IMR-90 (cell line): ENCODE measurements at regions not wholly inside any gene's neighbourhood (a gene's known extent, or its start where the extent isn't known, plus 50 kb on each side); places are given as distances from the start of the nearest gene placed in this dataset.

Experiments used
- ATAC-seq: fragments of 200-7000 bp; cut with Tn5 transposase; 2 replicates; pipeline ENCODE4 v1.9.1; 2020; ENCODE audit warnings: low read depth, mild to moderate bottlenecking, moderate library complexity
- BruUV-seq: library from RNA; stranded (reverse); fragments of 400-500 nt; replicated peaks from 2 replicates; lab custom pipeline; 2021; lab: Mats Ljungman, UMichigan
- CTCF ChIA-PET: fragments of 300-600 bp; formaldehyde crosslinking; extraction: SDS; loops from one replicate; lab custom pipeline; 2021; ENCODE audit warnings: antibody characterized with exemption; lab: Yijun Ruan, JAX
- POLR2A ChIA-PET: fragments of 300-600 bp; sonication (Branson Sonifier 250); formaldehyde crosslinking; loops from one replicate; lab custom pipeline; 2022; ENCODE audit warnings: antibody characterized with exemption; ENCODE audit not compliant: unreplicated experiment; lab: Charles Lee
- DNase-seq: peaks from one replicate; pipeline ENCODE4 v3.0.0; 2013
- H2AFZ ChIP-seq: replicated peaks from 2 replicates; pipeline ENCODE3; 2013; ENCODE audit warnings: low read length, mild to moderate bottlenecking; ENCODE audit not compliant: poor library complexity
- H2AK5ac ChIP-seq: 2 replicates; pipeline ENCODE4 v1.6.1; 2013; ENCODE audit warnings: low read depth, low read length, inconsistent platforms
- H2AK9ac ChIP-seq: replicated peaks from 2 replicates; pipeline ENCODE3; 2013; ENCODE audit warnings: mild to moderate bottlenecking, low read depth, low read length, moderate library complexity; ENCODE audit not compliant: poor library complexity
- H2BK120ac ChIP-seq: 2 replicates; pipeline ENCODE4 v1.6.1; 2013; ENCODE audit warnings: low read depth, low read length, inconsistent platforms
- H2BK15ac ChIP-seq: 3 replicates; pipeline ENCODE4 v1.6.1; 2013; ENCODE audit warnings: low read depth, low read length, inconsistent platforms
- H2BK20ac ChIP-seq: 2 replicates; pipeline ENCODE4 v1.6.1; 2013; ENCODE audit warnings: low read depth, mild to moderate bottlenecking, inconsistent platforms, low read length, moderate library complexity
- H2BK5ac ChIP-seq: 2 replicates; pipeline ENCODE4 v1.6.1; 2013; ENCODE audit warnings: mild to moderate bottlenecking, low read depth, low read length, inconsistent platforms; ENCODE audit not compliant: poor library complexity, severe bottlenecking
- H3K14ac ChIP-seq: replicated peaks from 2 replicates; pipeline ENCODE4 v1.6.1; 2013; ENCODE audit warnings: low read depth, low read length, inconsistent platforms
- H3K18ac ChIP-seq: 2 replicates; pipeline ENCODE4 v1.6.1; 2013; ENCODE audit warnings: low read depth, low read length, control low read depth
- H3K23ac ChIP-seq: 2 replicates; pipeline ENCODE4 v1.6.1; 2013; ENCODE audit warnings: low read depth, low read length, inconsistent platforms
- H3K27ac ChIP-seq: 2 replicates; pipeline ENCODE4 v1.5.1; 2013; ENCODE audit warnings: mild to moderate bottlenecking, control low read depth, low read length; ENCODE audit not compliant: insufficient read depth
- H3K27me3 ChIP-seq: 2 replicates; pipeline ENCODE4 v1.6.1; 2013; ENCODE audit warnings: low read length; ENCODE audit not compliant: control insufficient read depth, insufficient read depth
- H3K36me3 ChIP-seq: 2 replicates; pipeline ENCODE4 v1.6.1; 2013; ENCODE audit warnings: low read length, mixed read lengths; ENCODE audit not compliant: control insufficient read depth, insufficient read depth
- H3K4ac ChIP-seq: 2 replicates; pipeline ENCODE4 v1.6.1; 2013; ENCODE audit warnings: low read depth, low read length, inconsistent platforms
- H3K4me1 ChIP-seq: 2 replicates; pipeline ENCODE4 v1.6.1; 2013; ENCODE audit warnings: low read length, mixed read lengths; ENCODE audit not compliant: control insufficient read depth, insufficient read depth
- H3K4me2 ChIP-seq: 2 replicates; pipeline ENCODE4 v1.6.1; 2013; ENCODE audit warnings: low read depth, mild to moderate bottlenecking, control low read depth, low read length, moderate library complexity
- H3K4me3 ChIP-seq: 2 replicates; pipeline ENCODE4 v1.5.1; 2013; ENCODE audit warnings: low read depth, mild to moderate bottlenecking, control low read depth, low read length, moderate library complexity; ENCODE audit not compliant: insufficient read depth
- H3K56ac ChIP-seq: 2 replicates; pipeline ENCODE4 v1.6.1; 2013; ENCODE audit warnings: low read length, inconsistent platforms; ENCODE audit not compliant: insufficient read depth; ENCODE audit errors: extremely low read depth
- H3K79me1 ChIP-seq, 2 experiments: 2 replicates each; pipeline ENCODE4 v1.6.1; 2013; ENCODE audit warnings: low read length in 2 of 2, inconsistent platforms in 1 of 2, low read depth in 1 of 2
- H3K9ac ChIP-seq: 2 replicates; pipeline ENCODE4 v1.6.1; 2013; ENCODE audit warnings: low read depth, low read length, control low read depth
- H3K9me1 ChIP-seq: 2 replicates; pipeline ENCODE4 v1.6.1; 2013; ENCODE audit warnings: low read length, inconsistent platforms; ENCODE audit not compliant: insufficient read depth
- H3K9me3 ChIP-seq: 2 replicates; pipeline ENCODE4 v1.6.1; 2013; ENCODE audit warnings: low read length; ENCODE audit not compliant: control insufficient read depth, insufficient read depth
- H4K20me1 ChIP-seq: 2 replicates; pipeline ENCODE4 v1.6.1; 2013; ENCODE audit warnings: low read length, inconsistent platforms; ENCODE audit not compliant: insufficient read depth
- H4K5ac ChIP-seq: 2 replicates; pipeline ENCODE4 v1.6.1; 2013; ENCODE audit warnings: mild to moderate bottlenecking, low read depth, low read length, control low read depth
- H4K8ac ChIP-seq, 2 experiments: 2 replicates each; pipeline ENCODE4 v1.6.1; 2013; ENCODE audit warnings: low read depth in 2 of 2, low read length in 2 of 2, control low read depth in 1 of 2, inconsistent platforms in 1 of 2
- H4K91ac ChIP-seq: 2 replicates; pipeline ENCODE4 v1.6.1; 2013; ENCODE audit warnings: low read depth, low read length, inconsistent platforms; ENCODE audit not compliant: insufficient read depth
- BHLHE40 ChIP-seq: fragments of 150-350 bp; IDR thresholded peaks from 2 replicates; pipeline ENCODE4 v1.6.1; 2016; ENCODE audit warnings: mild to moderate bottlenecking, low read depth, low read length
- RAD21 ChIP-seq: IDR thresholded peaks from 2 replicates; pipeline ENCODE4 v1.6.1; 2012; ENCODE audit warnings: low read length, improper control_type of control experiment
- RCOR1 ChIP-seq: IDR thresholded peaks from 2 replicates; pipeline ENCODE4 v1.6.1; 2012; ENCODE audit warnings: mild to moderate bottlenecking, low read length, improper control_type of control experiment; ENCODE audit not compliant: insufficient replicate concordance
- SMC3 ChIP-seq: fragments of 150-350 bp; IDR thresholded peaks from 2 replicates; pipeline ENCODE4 v1.6.1; 2016; ENCODE audit warnings: low read depth, mild to moderate bottlenecking, antibody characterized with exemption, low read length, moderate library complexity
- WGBS, 2 experiments: methylation state at CpG; one replicate each; pipeline versions ENCODE4 v1.1.5 to v1.1.7; 2013; ENCODE audit warnings: missing lambda C conversion rate in 2 of 2; ENCODE audit not compliant: insufficient read length in 1 of 2; ENCODE audit errors: extremely low coverage in 2 of 2; 5-methylcytosine and 5-hydroxymethylcytosine counted together
- dilution Hi-C: fragments of 300-500 bp; cut with HindIII; formaldehyde crosslinking; loops from one replicate; pipeline ENCODE4 v1.14.3; 2018; ENCODE audit warnings: low sequenced_read_pairs; ENCODE audit not compliant: unreplicated experiment
- in situ Hi-C: fragments of 300-500 bp; cut with MboI; formaldehyde crosslinking; loops from 3 replicates; pipeline ENCODE4 v1.14.3; 2019; ENCODE audit warnings: low sequenced_read_pairs, inconsistent platforms, mixed read lengths
- intact Hi-C: fragments of 100-400 bp; cut with micrococcal nuclease; formaldehyde crosslinking; loops from 2 replicates; pipeline ENCODE4 v1.10.0; 2022
- TF ChIP-seq, protein P1 (sequence below): conservative IDR thresholded peaks from 2 replicates; pipeline ENCODE4 v1.5.1; 2012; ENCODE audit warnings: mild to moderate bottlenecking, low read depth, low read length, improper control_type of control experiment
- TF ChIP-seq, protein P2 (sequence below): fragments of 150-350 bp; IDR thresholded peaks from 2 replicates; pipeline ENCODE4 v1.6.1; 2016; ENCODE audit warnings: low read depth, mild to moderate bottlenecking, low read length, moderate library complexity, borderline replicate concordance

DNA sequence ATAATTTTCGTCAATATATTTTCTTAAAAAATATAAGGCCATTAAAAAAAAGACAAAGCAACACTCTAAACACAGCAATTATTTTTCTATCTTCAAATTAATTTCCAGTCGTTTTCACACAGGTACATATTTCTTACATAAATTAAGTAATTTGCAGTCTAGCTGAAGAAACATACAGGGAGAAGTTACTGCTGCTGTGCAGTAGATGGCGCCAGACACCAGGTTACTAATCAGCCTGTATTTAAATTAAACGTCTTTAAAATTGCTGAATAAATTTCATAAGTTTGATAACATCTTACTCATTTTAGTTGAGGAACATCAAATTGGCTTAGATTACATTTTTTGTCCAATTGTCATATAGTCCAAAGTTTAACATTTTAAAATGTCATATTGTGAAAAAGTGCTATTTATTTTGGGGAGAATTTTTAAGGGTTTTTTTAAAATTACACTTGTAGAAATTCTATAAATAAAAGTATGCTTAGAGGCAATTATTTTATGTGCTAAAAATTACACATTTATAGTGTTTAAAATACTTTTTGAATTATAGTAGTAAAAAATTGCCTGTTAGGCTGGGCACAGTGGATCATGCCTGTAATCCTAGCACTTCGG lies 88.4 kb downstream of the PMAIP1 start:
- no peak overlapping the region for H4K5ac ChIP-seq
- H3K9me1 ChIP-seq: no peaks in the 10 kb centered on the region; the same call in 1 of the 2 replicates
- no peak overlapping the region for H3K4me2 ChIP-seq
- H4K91ac ChIP-seq: no peak overlapping the region
- peak; percentile 77 for ATAC-seq
- CTCF ChIA-PET: interaction anchor here (0.5 to 2.7 kb wide), 11 partner anchors 15 to 1514 kb away, joined by 3 to 17 read pairs (median 3); no protein-coding TSS in a partner anchor
- no peak overlapping the region; the same call in 1 of the 2 replicates for H3K56ac ChIP-seq
- H3K4me3 ChIP-seq: no peak overlapping the region
- TF ChIP-seq RCOR1: no peak
- TF ChIP-seq RAD21: peak; percentile 96
- TF ChIP-seq BHLHE40: no peak
- TF ChIP-seq, protein P1, sequence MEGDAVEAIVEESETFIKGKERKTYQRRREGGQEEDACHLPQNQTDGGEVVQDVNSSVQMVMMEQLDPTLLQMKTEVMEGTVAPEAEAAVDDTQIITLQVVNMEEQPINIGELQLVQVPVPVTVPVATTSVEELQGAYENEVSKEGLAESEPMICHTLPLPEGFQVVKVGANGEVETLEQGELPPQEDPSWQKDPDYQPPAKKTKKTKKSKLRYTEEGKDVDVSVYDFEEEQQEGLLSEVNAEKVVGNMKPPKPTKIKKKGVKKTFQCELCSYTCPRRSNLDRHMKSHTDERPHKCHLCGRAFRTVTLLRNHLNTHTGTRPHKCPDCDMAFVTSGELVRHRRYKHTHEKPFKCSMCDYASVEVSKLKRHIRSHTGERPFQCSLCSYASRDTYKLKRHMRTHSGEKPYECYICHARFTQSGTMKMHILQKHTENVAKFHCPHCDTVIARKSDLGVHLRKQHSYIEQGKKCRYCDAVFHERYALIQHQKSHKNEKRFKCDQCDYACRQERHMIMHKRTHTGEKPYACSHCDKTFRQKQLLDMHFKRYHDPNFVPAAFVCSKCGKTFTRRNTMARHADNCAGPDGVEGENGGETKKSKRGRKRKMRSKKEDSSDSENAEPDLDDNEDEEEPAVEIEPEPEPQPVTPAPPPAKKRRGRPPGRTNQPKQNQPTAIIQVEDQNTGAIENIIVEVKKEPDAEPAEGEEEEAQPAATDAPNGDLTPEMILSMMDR: peak; percentile 98
- peak; percentile 92 for TF ChIP-seq SMC3
- TF ChIP-seq, protein P2, sequence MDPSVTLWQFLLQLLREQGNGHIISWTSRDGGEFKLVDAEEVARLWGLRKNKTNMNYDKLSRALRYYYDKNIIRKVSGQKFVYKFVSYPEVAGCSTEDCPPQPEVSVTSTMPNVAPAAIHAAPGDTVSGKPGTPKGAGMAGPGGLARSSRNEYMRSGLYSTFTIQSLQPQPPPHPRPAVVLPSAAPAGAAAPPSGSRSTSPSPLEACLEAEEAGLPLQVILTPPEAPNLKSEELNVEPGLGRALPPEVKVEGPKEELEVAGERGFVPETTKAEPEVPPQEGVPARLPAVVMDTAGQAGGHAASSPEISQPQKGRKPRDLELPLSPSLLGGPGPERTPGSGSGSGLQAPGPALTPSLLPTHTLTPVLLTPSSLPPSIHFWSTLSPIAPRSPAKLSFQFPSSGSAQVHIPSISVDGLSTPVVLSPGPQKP: no peak
- no peak overlapping the region for H2AK5ac ChIP-seq
- in situ Hi-C loops: no loop called here
- H3K79me1 ChIP-seq: no peaks in the 10 kb centered on the region
- H3K27me3 ChIP-seq: peaks cover 19% of the 10 kb centered on the region
- DNase-seq: peak; percentile 74
- H2BK5ac ChIP-seq: no peak overlapping the region
- no peaks in the 10 kb centered on the region for H3K9me3 ChIP-seq
- H4K8ac ChIP-seq: no peak overlapping the region
- H2BK20ac ChIP-seq: no peak overlapping the region
- WGBS, 2 experiments: no CpG with 5 or more reads among the region's 5 CpGs
- POLR2A ChIA-PET: interaction anchor here (0.8 kb wide), 1 partner anchor 83 kb away, joined by 3 read pairs; no protein-coding TSS in a partner anchor
- no peak overlapping the region for H2BK120ac ChIP-seq
- no peaks in the 10 kb centered on the region for H4K20me1 ChIP-seq
- no peak overlapping the region for H2AK9ac ChIP-seq
- no peak overlapping the region for H3K14ac ChIP-seq
- no peak overlapping the region for H3K9ac ChIP-seq
- no peak overlapping the region for H3K4ac ChIP-seq
- no peak overlapping the region for H3K18ac ChIP-seq
- H3K23ac ChIP-seq: no peak overlapping the region
- H3K36me3 ChIP-seq: no peaks in the 10 kb centered on the region
- dilution Hi-C loops: loop anchor here (25.0 kb wide), 1 partner anchor 574 kb away; no protein-coding TSS in a partner anchor
- no peak overlapping the region for H3K27ac ChIP-seq
- H2BK15ac ChIP-seq: no peak overlapping the region
- no peak overlapping the region for H2AFZ ChIP-seq
- no peaks in the 10 kb centered on the region for H3K4me1 ChIP-seq
- no TSS peak for BruUV-seq
- intact Hi-C loops: loop anchor here (1.0 to 2.0 kb wide), 3 partner anchors 151 to 1515 kb away; no protein-coding TSS in a partner anchor
